ENCODE measurements at regions not wholly inside any gene's neighbourhood (a gene's known extent, or its start where the extent isn't known, plus 50 kb on each side); places are given as distances from the start of the nearest gene placed in this dataset.
"Not testable (repeated sequence)": the region's sequence is repeated elsewhere in the genome, so short reads cannot be mapped to it uniquely, and the experiment has no call there.

GRCh38 chr20:5401277-5401875, 84.6 kb upstream of the PROKR2 start:
- no peak for TF ChIP-seq CTCF (IDR thresholded peaks at IDR 0.05; ENCODE audit: low read depth, low read length, missing control alignments)
- DNase-seq (ENCODE audit: low read depth), result no peak
- H3K4me3 ChIP-seq (ENCODE audit: low read depth, low read length), result no peak overlapping the region

- no peak overlapping the region for H3K4me3 ChIP-seq (ENCODE audit: low read depth, low read length)
- DNase-seq (ENCODE audit: low read depth), result no peak
- TF ChIP-seq CTCF (IDR thresholded peaks at IDR 0.05; ENCODE audit: low read depth, low read length, missing control alignments), result no peak
Observed at GRCh38 chr20:5400164-5400762, 83.5 kb upstream of the PROKR2 start.

GRCh38 chr20:5397393-5397792, 80.6 kb upstream of the PROKR2 start:
- DNase-seq (ENCODE audit: low read depth), result no peak
- no peak overlapping the region for H3K4me3 ChIP-seq (ENCODE audit: low read depth, low read length)

GRCh38 chr20:5395932-5396727, 79.4 kb upstream of the PROKR2 start:
- no peak for TF ChIP-seq CTCF (IDR thresholded peaks at IDR 0.05; ENCODE audit: low read depth, low read length, missing control alignments)
- DNase-seq (ENCODE audit: low read depth), result no peak
- H3K4me3 ChIP-seq (ENCODE audit: low read depth, low read length), result no peak overlapping the region

More at GRCh38 chr20:5397393-5397792, 80.6 kb upstream of the PROKR2 start:
- no peak for TF ChIP-seq CTCF (IDR thresholded peaks at IDR 0.05; ENCODE audit: low read depth, low read length, missing control alignments)

- no peak for TF ChIP-seq CTCF (IDR thresholded peaks at IDR 0.05; ENCODE audit: low read depth, low read length, missing control alignments)
- H3K4me3 ChIP-seq (ENCODE audit: low read depth, low read length), result no peak overlapping the region
- DNase-seq (ENCODE audit: low read depth), result no peak
Observed at GRCh38 chr20:5393218-5393870, 76.6 kb upstream of the PROKR2 start.

- no peak for DNase-seq (ENCODE audit: low read depth)
- TF ChIP-seq CTCF (IDR thresholded peaks at IDR 0.05; ENCODE audit: low read depth, low read length, missing control alignments), result no peak
Observed at GRCh38 chr20:5390720-5391119, 74.0 kb upstream of the PROKR2 start.

GRCh38 chr20:5386846-5387245, 70.1 kb upstream of the PROKR2 start:
- DNase-seq (ENCODE audit: low read depth), result not testable (repeated sequence)

More at GRCh38 chr20:5390720-5391119, 74.0 kb upstream of the PROKR2 start:
- H3K4me3 ChIP-seq (ENCODE audit: low read depth, low read length), result no peak overlapping the region

GRCh38 chr20:5381527-5381926, 64.8 kb upstream of the PROKR2 start:
- not testable (repeated sequence) for DNase-seq (ENCODE audit: low read depth); H3K4me3 ChIP-seq (ENCODE audit: low read depth, low read length)

More at GRCh38 chr20:5386846-5387245, 70.1 kb upstream of the PROKR2 start:
- not testable (repeated sequence) for H3K4me3 ChIP-seq (ENCODE audit: low read depth, low read length)
